ENCODE measurements at regions not wholly inside any gene's neighbourhood (a gene's known extent, or its start where the extent isn't known, plus 50 kb on each side); places are given as distances from the start of the nearest gene placed in this dataset.

DNA sequence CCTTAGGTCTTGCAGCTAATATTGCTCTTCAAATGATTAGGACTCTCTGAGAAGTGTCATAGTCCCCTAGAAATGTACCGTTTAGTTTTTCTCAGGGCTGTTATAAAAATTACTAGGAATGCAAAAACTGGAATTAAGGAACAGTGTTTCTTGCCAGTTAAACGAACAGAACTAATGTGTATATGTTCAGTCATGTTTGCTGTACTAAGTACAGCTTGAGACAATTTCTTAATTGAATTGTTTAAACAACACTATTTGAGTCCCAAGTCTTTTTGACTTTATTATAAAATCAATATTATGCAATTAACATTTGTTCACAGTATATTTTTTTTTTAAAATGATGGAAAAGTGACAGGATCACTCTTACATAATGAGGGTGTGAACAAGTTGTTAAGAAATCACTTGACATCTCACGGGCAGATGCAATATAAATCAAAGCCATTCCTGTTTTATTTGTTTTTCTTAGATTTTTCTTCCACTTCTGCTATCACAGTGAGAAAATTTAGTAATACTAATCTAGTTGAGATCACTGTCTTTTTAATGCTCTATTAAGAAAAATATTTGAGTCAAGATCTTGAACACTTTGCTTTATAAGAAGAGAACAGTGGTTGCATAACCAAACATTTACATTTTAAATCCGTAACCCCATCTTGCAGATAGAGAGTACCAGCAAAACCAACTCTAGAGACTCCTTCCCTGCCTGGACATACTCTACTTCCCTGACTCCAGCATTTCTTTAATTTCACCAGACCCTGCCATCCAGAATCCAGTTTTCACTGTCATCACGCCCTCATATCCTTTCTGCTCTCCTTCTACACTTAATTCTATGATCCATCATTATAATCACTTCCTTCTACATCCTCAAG, 140.7 kb upstream of the KITLG start:
- TF ChIP-seq, protein P1, sequence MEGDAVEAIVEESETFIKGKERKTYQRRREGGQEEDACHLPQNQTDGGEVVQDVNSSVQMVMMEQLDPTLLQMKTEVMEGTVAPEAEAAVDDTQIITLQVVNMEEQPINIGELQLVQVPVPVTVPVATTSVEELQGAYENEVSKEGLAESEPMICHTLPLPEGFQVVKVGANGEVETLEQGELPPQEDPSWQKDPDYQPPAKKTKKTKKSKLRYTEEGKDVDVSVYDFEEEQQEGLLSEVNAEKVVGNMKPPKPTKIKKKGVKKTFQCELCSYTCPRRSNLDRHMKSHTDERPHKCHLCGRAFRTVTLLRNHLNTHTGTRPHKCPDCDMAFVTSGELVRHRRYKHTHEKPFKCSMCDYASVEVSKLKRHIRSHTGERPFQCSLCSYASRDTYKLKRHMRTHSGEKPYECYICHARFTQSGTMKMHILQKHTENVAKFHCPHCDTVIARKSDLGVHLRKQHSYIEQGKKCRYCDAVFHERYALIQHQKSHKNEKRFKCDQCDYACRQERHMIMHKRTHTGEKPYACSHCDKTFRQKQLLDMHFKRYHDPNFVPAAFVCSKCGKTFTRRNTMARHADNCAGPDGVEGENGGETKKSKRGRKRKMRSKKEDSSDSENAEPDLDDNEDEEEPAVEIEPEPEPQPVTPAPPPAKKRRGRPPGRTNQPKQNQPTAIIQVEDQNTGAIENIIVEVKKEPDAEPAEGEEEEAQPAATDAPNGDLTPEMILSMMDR (IDR thresholded peaks at IDR 0.05), result no peak
- TF ChIP-seq EZH2 (IDR thresholded peaks at IDR 0.05), result no peak
